ENCODE measurements at regions not wholly inside any gene's neighbourhood (a gene's known extent, or its start where the extent isn't known, plus 50 kb on each side); places are given as distances from the start of the nearest gene placed in this dataset.

- no peak overlapping the region for H3K4me3 ChIP-seq
- no peaks in the 10 kb centered on the region for H3K36me3 ChIP-seq
- in situ Hi-C loops (cut with MboI; ENCODE audit: low sequenced_read_pairs in 4 of 4), result no loop called here
- peaks cover 0 to 2% (median 0%) of the 10 kb centered on the region in 3 donors for H3K27me3 ChIP-seq
- TF ChIP-seq CTCF (IDR thresholded peaks at IDR 0.05 in 4 of 5, conservative IDR thresholded peaks at IDR 0.05 in 1 of 5) (no peak), POLR2A (IDR thresholded peaks at IDR 0.05) (no peak)
- ATAC-seq, result no peak
- no peak for DNase-seq
- H3K27ac ChIP-seq, result no peak overlapping the region
- intact Hi-C loops (cut with DNase I; ENCODE audit: low total_unique reads), result no loop called here
- H3K9me3 ChIP-seq, result no peaks in the 10 kb centered on the region
- no peaks in the 10 kb centered on the region for H3K4me1 ChIP-seq
Observed at GRCh38 chr11:88039476-88040147, 135.6 kb downstream of the RAB38 start.

- intact Hi-C loops (cut with DNase I; ENCODE audit: low total_unique reads) (no loop called here), in situ Hi-C loops (cut with MboI; ENCODE audit: low sequenced_read_pairs in 4 of 4) (no loop called here)
- Histone ChIP-seq H3K4me1 (no peaks in the 10 kb centered on the region), H3K27ac (no peak overlapping the region), H3K4me3 (no peak overlapping the region), H3K9me3 (no peaks in the 10 kb centered on the region), H3K36me3 (no peaks in the 10 kb centered on the region), H3K27me3 (peaks cover 0 to 2% (median 0%) of the 10 kb centered on the region in 3 donors)
- ATAC-seq, result no peak
- DNase-seq, result no peak
- TF ChIP-seq CTCF (IDR thresholded peaks at IDR 0.05 in 4 of 5, conservative IDR thresholded peaks at IDR 0.05 in 1 of 5) (no peak), POLR2A (IDR thresholded peaks at IDR 0.05) (no peak)
Observed at GRCh38 chr11:88038063-88038462, 137.2 kb downstream of the RAB38 start.

GRCh38 chr11:88036701-88037100, 138.5 kb downstream of the RAB38 start:
- DNase-seq, result no peak
- TF ChIP-seq CTCF (IDR thresholded peaks at IDR 0.05 in 4 of 5, conservative IDR thresholded peaks at IDR 0.05 in 1 of 5) (no peak), POLR2A (IDR thresholded peaks at IDR 0.05) (no peak)
- no peak for ATAC-seq
- peaks cover 0 to 2% (median 0%) of the 10 kb centered on the region in 3 donors for H3K27me3 ChIP-seq
- H3K9me3 ChIP-seq, result no peaks in the 10 kb centered on the region
- no peaks in the 10 kb centered on the region for H3K36me3 ChIP-seq
- no peak overlapping the region for H3K27ac ChIP-seq
- in situ Hi-C loops (cut with MboI; ENCODE audit: low sequenced_read_pairs in 4 of 4) (no loop called here), intact Hi-C loops (cut with DNase I; ENCODE audit: low total_unique reads) (no loop called here)
- H3K4me1 ChIP-seq, result no peaks in the 10 kb centered on the region
- H3K4me3 ChIP-seq, result no peak overlapping the region

GRCh38 chr11:88035271-88035670, 140.0 kb downstream of the RAB38 start:
- Histone ChIP-seq H3K27ac (no peak overlapping the region), H3K36me3 (no peaks in the 10 kb centered on the region), H3K9me3 (no peaks in the 10 kb centered on the region), H3K4me3 (no peak overlapping the region), H3K27me3 (peaks cover 0 to 2% (median 0%) of the 10 kb centered on the region in 3 donors), H3K4me1 (no peaks in the 10 kb centered on the region)
- no peak for DNase-seq
- no peak for TF ChIP-seq POLR2A (IDR thresholded peaks at IDR 0.05)
- TF ChIP-seq CTCF (IDR thresholded peaks at IDR 0.05 in 4 of 5, conservative IDR thresholded peaks at IDR 0.05 in 1 of 5), result no peak
- ATAC-seq, result no peak
- intact Hi-C loops (cut with DNase I; ENCODE audit: low total_unique reads) (no loop called here), in situ Hi-C loops (cut with MboI; ENCODE audit: low sequenced_read_pairs in 4 of 4) (no loop called here)

GRCh38 chr11:88017666-88018065, 157.6 kb downstream of the RAB38 start:
- H3K9me3 ChIP-seq, result no peaks in the 10 kb centered on the region
- no peaks in the 10 kb centered on the region for H3K27me3 ChIP-seq
- ATAC-seq (no peak), DNase-seq (no peak)
- H3K36me3 ChIP-seq, result no peaks in the 10 kb centered on the region
- H3K27ac ChIP-seq, result no peak overlapping the region
- intact Hi-C loops (cut with DNase I; ENCODE audit: low total_unique reads), result no loop called here
- TF ChIP-seq POLR2A (IDR thresholded peaks at IDR 0.05), result no peak
- TF ChIP-seq CTCF (IDR thresholded peaks at IDR 0.05 in 4 of 5, conservative IDR thresholded peaks at IDR 0.05 in 1 of 5), result no peak
- H3K4me1 ChIP-seq, result peaks cover 0 to 9% of the 10 kb centered on the region in 2 donors
- in situ Hi-C loops (cut with MboI; ENCODE audit: low sequenced_read_pairs in 4 of 4), result loop anchor here (25.0 kb wide), 1 partner anchor 520 kb away; no protein-coding TSS in a partner anchor
- H3K4me3 ChIP-seq, result no peak overlapping the region
